ENCODE measurements at regions not wholly inside any gene's neighbourhood (a gene's known extent, or its start where the extent isn't known, plus 50 kb on each side); places are given as distances from the start of the nearest gene placed in this dataset.
A peak's percentile ranks its signal among the peaks of the same experiment; 100 is the strongest.

GRCh38 chr22:48631288-48631863 is 1196.3 kb downstream of the BRD1 start:
- POLR2A ChIA-PET = no interaction called here
- CTCF ChIA-PET = no interaction called here
- no peaks in the 10 kb centered on the region for H3K36me3 ChIP-seq (ENCODE audit: control insufficient read depth in 2 of 2, insufficient read depth in 1 of 2, low read length in 2 of 2)
- no peaks in the 10 kb centered on the region; the same call in 1 of the 2 replicates for H3K4me1 ChIP-seq (ENCODE audit: control insufficient read depth, insufficient read depth, low read length)
- no peak overlapping the region for H3K27ac ChIP-seq (ENCODE audit: extremely low read depth, low read depth, low read length)
- no peak for TF ChIP-seq AEBP2 (tag by site-specific recombination; IDR thresholded peaks at IDR 0.05; ENCODE audit: borderline replicate concordance)
- TF ChIP-seq ZIC2 (tag by site-specific recombination; IDR thresholded peaks at IDR 0.05) = peak; percentile 32; the same call in 1 of the 2 replicates
- H3K9me3 ChIP-seq (ENCODE audit: control insufficient read depth, insufficient read depth, low read depth, low read length) = no peaks in the 10 kb centered on the region
- no peak overlapping the region for H3K4me3 ChIP-seq (ENCODE audit: low read depth, low read length)

- H3K36me3 ChIP-seq (ENCODE audit: control insufficient read depth in 2 of 2, insufficient read depth in 1 of 2, low read length in 2 of 2) = no peaks in the 10 kb centered on the region
- ChIA-PET POLR2A (no interaction called here), CTCF (interaction anchor here (0.6 kb wide), 1 partner anchor 200 kb away, joined by 3 read pairs; no protein-coding TSS in a partner anchor)
- TF ChIP-seq ZBTB6 (tag by site-specific recombination; IDR thresholded peaks at IDR 0.05) = no peak
- TF ChIP-seq CTCF (tag by site-specific recombination; IDR thresholded peaks at IDR 0.05) = no peak
- no peak for TF ChIP-seq ZNF513 (tag by site-specific recombination; IDR thresholded peaks at IDR 0.05)
- TF ChIP-seq ZNF24 (tag by site-specific recombination; IDR thresholded peaks at IDR 0.05) = no peak
- TF ChIP-seq ZNF335 (tag by site-specific recombination; conservative IDR thresholded peaks at IDR 0.05) = no peak
- TF ChIP-seq ZNF221 (tag by site-specific recombination; IDR thresholded peaks at IDR 0.05; ENCODE audit: borderline replicate concordance) = no peak
- TF ChIP-seq WT1 (tag by site-specific recombination; IDR thresholded peaks at IDR 0.05) = no peak
- no peak for TF ChIP-seq SP2 (tag by site-specific recombination; IDR thresholded peaks at IDR 0.05)
- no peak for TF ChIP-seq ZNF776 (tag by site-specific recombination; IDR thresholded peaks at IDR 0.05; ENCODE audit: borderline replicate concordance)
- no peak for TF ChIP-seq ZNF645 (tag by site-specific recombination; IDR thresholded peaks at IDR 0.05)
- TF ChIP-seq ZNF10 (tag by site-specific recombination; IDR thresholded peaks at IDR 0.05) = no peak
- TF ChIP-seq SCRT2 (tag by site-specific recombination; IDR thresholded peaks at IDR 0.05) = no peak
- no peak for TF ChIP-seq ZNF398 (tag by site-specific recombination; IDR thresholded peaks at IDR 0.05)
- H3K9me3 ChIP-seq (ENCODE audit: control insufficient read depth, insufficient read depth, low read depth, low read length) = no peaks in the 10 kb centered on the region
- H3K4me1 ChIP-seq (ENCODE audit: control insufficient read depth, insufficient read depth, low read length) = no peaks in the 10 kb centered on the region; the same call in 1 of the 2 replicates
- H3K4me3 ChIP-seq (ENCODE audit: low read depth, low read length) = no peak overlapping the region
- H3K27ac ChIP-seq (ENCODE audit: extremely low read depth, low read depth, low read length) = no peak overlapping the region
These were observed 1196.8 kb downstream of the BRD1 start for GRCh38 chr22:48630848-48631247.
